PC-9 (cell line): ENCODE measurements at regions not wholly inside any gene's neighbourhood (a gene's known extent, or its start where the extent isn't known, plus 50 kb on each side); places are given as distances from the start of the nearest gene placed in this dataset.
"Not testable (repeated sequence)": the region's sequence is repeated elsewhere in the genome, so short reads cannot be mapped to it uniquely, and the experiment has no call there.

Experiments
- BruUV-seq: library from RNA; stranded (reverse); fragments of 400-500 nt; replicated peaks from 2 replicates; lab custom pipeline; 2021; lab: Mats Ljungman, UMichigan
- CTCF ChIA-PET: fragments of 300-600 bp; sonication (Branson Sonifier 250); formaldehyde crosslinking; loops from one replicate; lab custom pipeline; 2022; ENCODE audit warnings: antibody characterized with exemption; lab: Charles Lee
- POLR2A ChIA-PET: fragments of 300-600 bp; sonication (Branson Sonifier 250); formaldehyde crosslinking; loops from one replicate; lab custom pipeline; 2022; ENCODE audit warnings: antibody characterized with exemption; ENCODE audit not compliant: unreplicated experiment; lab: Charles Lee
- DNase-seq, 2 experiments: peaks; one replicate each; pipeline versions ENCODE4 v3.0.0 to v3.0.0-alpha.2; 2015 to 2022; ENCODE audit warnings: mixed read lengths in 1 of 2
- H2AFZ ChIP-seq: fragments of 200-600 bp; sonication (generic); 2 replicates; pipeline ENCODE4 v1.8.1; 2017; ENCODE audit warnings: antibody characterized with exemption
- H3F3A ChIP-seq: fragments of 200-600 bp; sonication (generic); 2 replicates; pipeline ENCODE4 v1.8.1; 2017; ENCODE audit warnings: antibody characterized with exemption, mild to moderate bottlenecking, low read depth; ENCODE audit not compliant: insufficient read depth
- H3K27ac ChIP-seq: fragments of 200-600 bp; sonication (generic); 2 replicates; pipeline ENCODE4 v1.6.1; 2016; ENCODE audit warnings: mixed run types
- H3K27me3 ChIP-seq: fragments of 200-600 bp; sonication (generic); 2 replicates; pipeline ENCODE4 v1.6.1; 2016; ENCODE audit warnings: low read depth, mixed run types; ENCODE audit not compliant: insufficient read depth
- H3K36me3 ChIP-seq: fragments of 200-600 bp; sonication (generic); 2 replicates; pipeline ENCODE4 v1.6.1; 2016; ENCODE audit warnings: low read depth, mixed run types
- H3K4me1 ChIP-seq: fragments of 200-600 bp; sonication (generic); replicated peaks from 2 replicates; pipeline ENCODE4 v1.6.1; 2016; ENCODE audit warnings: mixed run types; ENCODE audit not compliant: insufficient read depth
- H3K4me2 ChIP-seq: fragments of 200-600 bp; sonication (generic); 2 replicates; pipeline ENCODE4 v1.6.1; 2017; ENCODE audit warnings: mixed run types
- H3K4me3 ChIP-seq: fragments of 200-600 bp; sonication (generic); 2 replicates; pipeline ENCODE4 v1.6.1; 2016; ENCODE audit warnings: mixed run types
- H3K79me2 ChIP-seq: fragments of 200-600 bp; sonication (generic); 2 replicates; pipeline ENCODE4 v1.6.1; 2017; ENCODE audit warnings: low read depth, mixed run types
- H3K9me2 ChIP-seq: fragments of 200-600 bp; sonication (generic); 2 replicates; pipeline ENCODE4 v1.8.1; 2017; ENCODE audit warnings: mild to moderate bottlenecking; ENCODE audit not compliant: insufficient read depth
- H3K9me3 ChIP-seq: fragments of 200-600 bp; sonication (generic); 2 replicates; pipeline ENCODE4 v1.8.1; 2016; ENCODE audit warnings: low read depth; ENCODE audit not compliant: insufficient read depth
- H4K20me1 ChIP-seq: fragments of 200-600 bp; sonication (generic); 2 replicates; pipeline ENCODE4 v1.8.1; 2017; ENCODE audit not compliant: insufficient read depth
- CTCF ChIP-seq: fragments of 200-600 bp; sonication (generic); conservative IDR thresholded peaks from 2 replicates; pipeline ENCODE4 v1.6.1; 2017; ENCODE audit warnings: mixed run types, antibody characterized with exemption, mild to moderate bottlenecking, moderate library complexity
- EZH2 ChIP-seq: fragments of 200-600 bp; sonication (generic); IDR thresholded peaks from 2 replicates; pipeline ENCODE4 v1.8.0; 2017; ENCODE audit warnings: antibody characterized with exemption, low read depth
- intact Hi-C: fragments of 100-400 bp; cut with micrococcal nuclease; formaldehyde crosslinking; loops from one replicate; pipeline ENCODE4 v1.10.0; 2022; ENCODE audit not compliant: unreplicated experiment

- no peaks in the 10 kb centered on the region for H3K27me3 ChIP-seq
- no peak overlapping the region for H3K4me2 ChIP-seq
- DNase-seq, result no peak
- H4K20me1 ChIP-seq, result no peaks in the 10 kb centered on the region
- intact Hi-C loops, result no loop called here
- TF ChIP-seq EZH2 (no peak), CTCF (no peak)
- BruUV-seq, result no TSS peak
- H3K36me3 ChIP-seq, result no peaks in the 10 kb centered on the region
- ChIA-PET POLR2A (no interaction called here), CTCF (no interaction called here)
- H3K9me3 ChIP-seq, result no peaks in the 10 kb centered on the region
- H3K4me3 ChIP-seq, result no peak overlapping the region
- H3K27ac ChIP-seq, result no peak overlapping the region
- no peaks in the 10 kb centered on the region for H3K79me2 ChIP-seq
- no peaks in the 10 kb centered on the region for H3K9me2 ChIP-seq
- no peak overlapping the region for H2AFZ ChIP-seq
- no peaks in the 10 kb centered on the region for H3F3A ChIP-seq
- no peaks in the 10 kb centered on the region for H3K4me1 ChIP-seq
Measured at GRCh38 chr18:43846299-43846698, 569.0 kb upstream of the SYT4 start.

- intact Hi-C loops, result no loop called here
- no peak overlapping the region for H2AFZ ChIP-seq
- no peaks in the 10 kb centered on the region for H3F3A ChIP-seq
- H3K79me2 ChIP-seq, result no peaks in the 10 kb centered on the region
- no peaks in the 10 kb centered on the region for H3K9me3 ChIP-seq
- no peaks in the 10 kb centered on the region for H3K27me3 ChIP-seq
- no peaks in the 10 kb centered on the region for H4K20me1 ChIP-seq
- no peak overlapping the region for H3K27ac ChIP-seq
- no peaks in the 10 kb centered on the region for H3K36me3 ChIP-seq
- ChIA-PET POLR2A (no interaction called here), CTCF (no interaction called here)
- no peaks in the 10 kb centered on the region for H3K9me2 ChIP-seq
- no TSS peak for BruUV-seq
- DNase-seq, result no peak
- TF ChIP-seq EZH2 (no peak), CTCF (no peak)
- H3K4me2 ChIP-seq, result no peak overlapping the region
- no peaks in the 10 kb centered on the region for H3K4me1 ChIP-seq
- H3K4me3 ChIP-seq, result no peak overlapping the region
Measured at GRCh38 chr18:43847164-43848091, 570.1 kb upstream of the SYT4 start.

GRCh38 chr18:43849831-43850230 is 572.5 kb upstream of the SYT4 start:
- H3K4me2 ChIP-seq, H3K27ac ChIP-seq, BruUV-seq, H3K4me3 ChIP-seq, H3K36me3 ChIP-seq, DNase-seq, intact Hi-C loops, H3K9me3 ChIP-seq, H3K79me2 ChIP-seq, CTCF ChIA-PET, H2AFZ ChIP-seq, POLR2A ChIA-PET, H3K4me1 ChIP-seq, H3K27me3 ChIP-seq, H4K20me1 ChIP-seq, H3F3A ChIP-seq, H3K9me2 ChIP-seq: not testable (repeated sequence)
